ENCODE measurements at regions not wholly inside any gene's neighbourhood (a gene's known extent, or its start where the extent isn't known, plus 50 kb on each side); places are given as distances from the start of the nearest gene placed in this dataset.

DNA sequence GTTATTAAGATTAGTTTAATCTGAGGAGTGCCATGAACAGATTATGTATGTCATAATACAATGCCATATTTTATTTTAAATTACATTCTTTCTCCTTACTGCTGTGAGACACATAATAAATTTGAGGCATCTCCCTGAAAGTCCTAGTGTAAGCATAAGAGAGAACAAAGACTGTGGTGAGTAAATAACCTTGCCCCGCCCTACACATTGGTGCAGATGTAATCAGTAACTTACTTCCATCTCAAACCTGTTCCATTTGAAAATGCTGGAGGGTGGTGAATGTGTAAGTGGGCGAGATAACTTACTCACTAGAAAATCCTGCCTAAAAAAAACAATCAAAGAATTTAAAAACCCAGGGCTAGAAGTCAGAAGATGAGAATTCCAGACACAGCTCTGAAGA is 338.1 kb upstream of the SLIT2 start:
- Histone ChIP-seq H3K4me2 (replicated peaks; ENCODE audit: extremely low read depth, low read length, poor library complexity, severe bottlenecking) (no peak overlapping the region), H3K27me3 (ENCODE audit: control insufficient read depth in 2 of 2, insufficient read depth in 2 of 2, low read length in 2 of 2) (no peaks in the 10 kb centered on the region), H4K20me1 (ENCODE audit: insufficient read depth, low read length) (no peaks in the 10 kb centered on the region), H2AFZ (ENCODE audit: insufficient read depth, low read depth, low read length, poor library complexity, severe bottlenecking) (no peak overlapping the region), H3K4me3 (replicated peaks in 1 of 3; ENCODE audit: low read depth in 2 of 3, low read length in 3 of 3) (no peak overlapping the region), H3K79me2 (ENCODE audit: insufficient read depth, low read length) (no peaks in the 10 kb centered on the region), H3K9ac (ENCODE audit: insufficient read depth, low read length, poor library complexity, severe bottlenecking) (no peak overlapping the region), H3K9me3 (replicated peaks in 1 of 2; ENCODE audit: control insufficient read depth in 1 of 2, insufficient read depth in 1 of 2, low read length in 2 of 2) (no peaks in the 10 kb centered on the region), H3K4me1 (ENCODE audit: control insufficient read depth in 1 of 2, insufficient read depth in 2 of 2, low read length in 2 of 2) (no peaks in the 10 kb centered on the region), H3K27ac (ENCODE audit: low read depth in 1 of 2, low read length in 2 of 2) (no peak overlapping the region), H3K36me3 (replicated peaks in 1 of 2; ENCODE audit: control insufficient read depth in 1 of 2, insufficient read depth in 2 of 2, low read length in 2 of 2) (no peaks in the 10 kb centered on the region)
- H3K36me3 Mint-ChIP-seq: no peaks in the 10 kb centered on the region
- no peaks in the 10 kb centered on the region for H3K27me3 Mint-ChIP-seq (ENCODE audit: low read depth in 3 of 3)
- H3K4me1 Mint-ChIP-seq: no peaks in the 10 kb centered on the region
- no peak overlapping the region for H3K4me3 Mint-ChIP-seq
- no peak overlapping the region for H3K27ac Mint-ChIP-seq
- peaks cover 0 to 4% (median 2%) of the 10 kb centered on the region in 7 donors for H3K9me3 Mint-ChIP-seq
- whole genome bisulfite sequencing (ENCODE audit: insufficient coverage): no CpG with 5 or more reads among the region's 2 CpGs
- TF ChIP-seq CTCF (IDR thresholded peaks at IDR 0.05): no peak
- DNase-seq: no peak
- intact Hi-C loops (cut with micrococcal nuclease): no loop called here

DNA sequence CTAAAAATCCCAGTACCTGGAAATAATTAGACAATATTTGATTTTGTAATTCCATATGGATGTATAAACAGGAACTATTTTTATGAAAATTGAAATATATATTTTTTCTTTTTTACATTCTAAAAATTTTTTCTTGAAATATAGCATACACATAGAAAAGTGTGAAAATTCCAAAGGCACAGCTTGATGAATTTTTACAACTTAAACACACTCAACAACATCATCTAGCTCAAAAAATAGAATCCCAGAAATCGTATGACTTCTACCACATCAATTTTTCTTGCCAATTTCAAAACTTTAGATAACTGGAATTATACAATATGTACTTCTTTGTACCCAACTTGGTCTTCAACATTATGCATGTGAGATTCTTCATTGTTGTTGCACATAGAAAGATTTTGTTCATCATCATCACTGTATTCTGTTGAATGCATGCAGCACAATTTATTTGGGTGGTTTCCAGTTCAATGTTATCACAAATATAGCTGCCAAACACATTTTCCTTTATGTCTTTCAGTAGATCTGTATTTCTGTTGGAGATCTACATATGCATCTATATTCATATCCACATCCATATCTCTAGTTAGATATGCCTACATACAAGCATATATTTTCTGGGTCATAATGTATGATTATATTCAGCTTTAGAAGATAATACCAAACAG is 340.7 kb upstream of the SLIT2 start:
- Histone ChIP-seq H3K27me3 (ENCODE audit: control insufficient read depth in 2 of 2, insufficient read depth in 2 of 2, low read length in 2 of 2) (no peaks in the 10 kb centered on the region), H3K27ac (ENCODE audit: low read depth in 1 of 2, low read length in 2 of 2) (no peak overlapping the region), H3K36me3 (replicated peaks in 1 of 2; ENCODE audit: control insufficient read depth in 1 of 2, insufficient read depth in 2 of 2, low read length in 2 of 2) (no peaks in the 10 kb centered on the region), H2AFZ (ENCODE audit: insufficient read depth, low read depth, low read length, poor library complexity, severe bottlenecking) (no peak overlapping the region), H3K9ac (ENCODE audit: insufficient read depth, low read length, poor library complexity, severe bottlenecking) (no peak overlapping the region), H3K9me3 (replicated peaks in 1 of 2; ENCODE audit: control insufficient read depth in 1 of 2, insufficient read depth in 1 of 2, low read length in 2 of 2) (no peaks in the 10 kb centered on the region), H3K4me1 (ENCODE audit: control insufficient read depth in 1 of 2, insufficient read depth in 2 of 2, low read length in 2 of 2) (no peaks in the 10 kb centered on the region), H3K79me2 (ENCODE audit: insufficient read depth, low read length) (no peaks in the 10 kb centered on the region), H3K4me3 (replicated peaks in 1 of 3; ENCODE audit: low read depth in 2 of 3, low read length in 3 of 3) (no peak overlapping the region), H4K20me1 (ENCODE audit: insufficient read depth, low read length) (no peaks in the 10 kb centered on the region), H3K4me2 (replicated peaks; ENCODE audit: extremely low read depth, low read length, poor library complexity, severe bottlenecking) (no peak overlapping the region)
- Mint-ChIP-seq H3K36me3 (no peaks in the 10 kb centered on the region), H3K4me1 (no peaks in the 10 kb centered on the region), H3K9me3 (peaks cover 0 to 2% (median 0%) of the 10 kb centered on the region in 7 donors), H3K4me3 (no peak overlapping the region), H3K27ac (no peak overlapping the region), H3K27me3 (ENCODE audit: low read depth in 3 of 3) (no peaks in the 10 kb centered on the region)
- 100% methylated on average over 1 of the region's 1 CpG for WGBS (ENCODE audit: insufficient coverage)
- intact Hi-C loops (cut with micrococcal nuclease): no loop called here
- TF ChIP-seq CTCF (IDR thresholded peaks at IDR 0.05): no peak
- DNase-seq: no peak
